HepG2 (cell line): ENCODE measurements at regions not wholly inside any gene's neighbourhood (a gene's known extent, or its start where the extent isn't known, plus 50 kb on each side); places are given as distances from the start of the nearest gene placed in this dataset.

Source experiments
- ARNT ChIP-seq: fragments of 450-650 bp; IDR thresholded peaks from 2 replicates; pipeline ENCODE4 v1.6.1; 2017
- ATF7-NPFF ChIP-seq: sonication (generic); formaldehyde crosslinking; IDR thresholded peaks from 2 replicates; pipeline ENCODE4 v1.8.1; 2023; ENCODE audit warnings: mild to moderate bottlenecking, low read depth, missing genetic modification reagents, moderate library complexity
- CAMTA2 ChIP-seq: sonication (generic); formaldehyde crosslinking; IDR thresholded peaks from 2 replicates; pipeline ENCODE4 v1.4.0; 2020; ENCODE audit warnings: mild to moderate bottlenecking, missing genetic modification reagents, borderline replicate concordance
- EZH2 ChIP-seq: conservative IDR thresholded peaks from 2 replicates; pipeline ENCODE4 v1.6.1; 2012; ENCODE audit warnings: mild to moderate bottlenecking, low read depth, low read length, moderate library complexity
- FIP1L1 ChIP-seq: fragments of 200-400 bp; formaldehyde crosslinking; IDR thresholded peaks from 2 replicates; pipeline ENCODE4 v1.6.1; 2018; ENCODE audit warnings: low read depth, mild to moderate bottlenecking, low read length, moderate library complexity, borderline replicate concordance; ENCODE audit not compliant: insufficient read depth
- FOXP4 ChIP-seq: sonication (generic); formaldehyde crosslinking; IDR thresholded peaks from 2 replicates; pipeline ENCODE4 v1.4.0; 2020; ENCODE audit warnings: missing genetic modification reagents
- GATAD2A ChIP-seq: IDR thresholded peaks from 2 replicates; pipeline ENCODE4 v1.6.1; 2016
- GTF2F1 ChIP-seq: fragments of 150-350 bp; IDR thresholded peaks from 2 replicates; pipeline ENCODE4 v1.6.1; 2014; ENCODE audit warnings: low read length
- HMG20A ChIP-seq: IDR thresholded peaks from 2 replicates; pipeline ENCODE4 v1.6.1; 2016; ENCODE audit warnings: borderline replicate concordance
- IKZF5 ChIP-seq: IDR thresholded peaks from 2 replicates; pipeline ENCODE4 v1.6.1; 2018; ENCODE audit warnings: missing genetic modification reagents, mild to moderate bottlenecking, missing compliant biosample characterization
- MEIS1 ChIP-seq: sonication (generic); formaldehyde crosslinking; IDR thresholded peaks from 2 replicates; pipeline ENCODE4 v1.9.0; 2021; ENCODE audit warnings: mild to moderate bottlenecking, missing genetic modification reagents, moderate library complexity, borderline replicate concordance
- MTF2 ChIP-seq: sonication (generic); formaldehyde crosslinking; IDR thresholded peaks from 2 replicates; pipeline ENCODE4 v1.5.0; 2020; ENCODE audit warnings: missing genetic modification reagents, borderline replicate concordance
- MXD4 ChIP-seq: IDR thresholded peaks from 2 replicates; pipeline ENCODE4 v1.6.1; 2016; ENCODE audit warnings: mild to moderate bottlenecking, missing biosample characterization, missing genetic modification reagents
- NFIB ChIP-seq: sonication (generic); formaldehyde crosslinking; IDR thresholded peaks from 2 replicates; pipeline ENCODE4 v1.9.0; 2021; ENCODE audit warnings: missing genetic modification reagents, mild to moderate bottlenecking, borderline replicate concordance
- NR2F1 ChIP-seq, 2 experiments: fragments of 450-650 bp in 1 of 2; formaldehyde crosslinking in 1 of 2; IDR thresholded peaks; 2 replicates each; pipeline versions ENCODE4 v1.5.0 to v1.6.1; 2016 to 2020; ENCODE audit warnings: mild to moderate bottlenecking in 1 of 2, missing compliant biosample characterization in 1 of 2, missing genetic modification reagents in 1 of 2, moderate library complexity in 1 of 2
- RBM39 ChIP-seq: fragments of 200-400 bp; formaldehyde crosslinking; IDR thresholded peaks from one replicate; pipeline ENCODE4 v1.6.1; 2018; ENCODE audit warnings: antibody characterized with exemption, mild to moderate bottlenecking, low read depth, low read length; ENCODE audit not compliant: poor library complexity, severe bottlenecking
- SMARCC2 ChIP-seq: fragments of 450-650 bp; IDR thresholded peaks from 2 replicates; pipeline ENCODE4 v1.6.1; 2017; ENCODE audit warnings: antibody characterized with exemption, mild to moderate bottlenecking
- TBP ChIP-seq: sonication (generic); formaldehyde crosslinking; IDR thresholded peaks from 2 replicates; pipeline ENCODE4 v1.5.0; 2020; ENCODE audit warnings: missing genetic modification reagents
- TBX2 ChIP-seq: sonication (generic); formaldehyde crosslinking; IDR thresholded peaks from 2 replicates; pipeline ENCODE4 v1.5.0; 2020; ENCODE audit warnings: missing genetic modification reagents, mild to moderate bottlenecking, borderline replicate concordance
- ZBTB20 ChIP-seq: sonication (generic); formaldehyde crosslinking; IDR thresholded peaks from 2 replicates; pipeline ENCODE4 v1.8.1; 2023; ENCODE audit warnings: missing genetic modification reagents, low read depth, mild to moderate bottlenecking, borderline replicate concordance
- ZNF235 ChIP-seq: sonication (generic); formaldehyde crosslinking; IDR thresholded peaks from 2 replicates; pipeline ENCODE4 v1.8.1; 2023; ENCODE audit warnings: mild to moderate bottlenecking, missing genetic modification reagents, borderline replicate concordance
- ZNF33A ChIP-seq: sonication (generic); formaldehyde crosslinking; IDR thresholded peaks from 2 replicates; pipeline ENCODE4 v1.5.1; 2020; ENCODE audit warnings: missing genetic modification reagents, mild to moderate bottlenecking, moderate library complexity, borderline replicate concordance
- ZNF354B ChIP-seq: sonication (generic); formaldehyde crosslinking; IDR thresholded peaks from 2 replicates; pipeline ENCODE4 v1.8.0; 2022; ENCODE audit warnings: mild to moderate bottlenecking, missing genetic modification reagents
- ZNF543 ChIP-seq: sonication (generic); formaldehyde crosslinking; IDR thresholded peaks from 2 replicates; pipeline ENCODE4 v1.4.0; 2020; ENCODE audit warnings: mild to moderate bottlenecking, missing genetic modification reagents
- ZNF564 ChIP-seq: sonication (generic); formaldehyde crosslinking; IDR thresholded peaks from 2 replicates; pipeline ENCODE4 v1.8.1; 2023; ENCODE audit warnings: mild to moderate bottlenecking, missing genetic modification reagents
- ZNF580 ChIP-seq: IDR thresholded peaks from 2 replicates; pipeline ENCODE4 v1.6.1; 2016; ENCODE audit warnings: low read depth, borderline replicate concordance
- ZNF670 ChIP-seq: sonication (generic); formaldehyde crosslinking; IDR thresholded peaks from 2 replicates; pipeline ENCODE4 v1.8.0; 2022; ENCODE audit warnings: mild to moderate bottlenecking, missing genetic modification reagents, borderline replicate concordance
- ZNF776 ChIP-seq: sonication (generic); formaldehyde crosslinking; IDR thresholded peaks from 2 replicates; pipeline ENCODE4 v1.4.0; 2020; ENCODE audit warnings: mild to moderate bottlenecking, missing genetic modification reagents
- ZNF788 ChIP-seq: sonication (generic); formaldehyde crosslinking; IDR thresholded peaks from 2 replicates; pipeline ENCODE4 v1.5.0; 2020; ENCODE audit warnings: mild to moderate bottlenecking, missing genetic modification reagents, borderline replicate concordance

GRCh38 chr5:93246090-93246855 is 334.7 kb downstream of the NR2F1-AS1 start (continued):
- TF ChIP-seq EZH2 (no peak), RBM39 (no peak), GTF2F1 (no peak), ZNF580 (CRISPR knock-in tag) (peak; percentile 98; the same call in 1 of the 2 replicates), ZNF543 (CRISPR knock-in tag) (peak; percentile 88), ZNF564 (CRISPR knock-in tag) (peak; percentile 68; the same call in 1 of the 2 replicates), MXD4 (no peak), FIP1L1 (no peak), CAMTA2 (CRISPR knock-in tag) (no peak), TBX2 (peak; percentile 100), ZNF776 (CRISPR knock-in tag) (no peak), ZNF788 (peak; percentile 79; the same call in 1 of the 2 replicates), NFIB (CRISPR knock-in tag) (no peak), SMARCC2 (0 out of 2 replicates have a peak, but pooled peaks have one; percentile 41), NR2F1 (CRISPR knock-in tag; IDR thresholded peaks at IDR 0.05) (peak in 1 of 2 experiments; percentile 67; a peak in 2 of 4 replicates), ZNF670 (CRISPR knock-in tag) (peak; percentile 95), FOXP4 (peak; percentile 100), TBP (CRISPR knock-in tag) (no peak), MTF2 (no peak), GATAD2A (CRISPR knock-in tag) (peak; percentile 98), ARNT (no peak), ZNF354B (CRISPR knock-in tag) (peak; percentile 90; the same call in 1 of the 2 replicates), ZNF235 (CRISPR knock-in tag) (no peak), MEIS1 (peak; percentile 81), ATF7-NPFF (CRISPR knock-in tag) (peak; percentile 85), HMG20A (CRISPR knock-in tag) (peak; percentile 98), IKZF5 (CRISPR knock-in tag) (peak; percentile 100), ZBTB20 (CRISPR knock-in tag) (peak; percentile 98), ZNF33A (CRISPR knock-in tag) (peak; percentile 82; the same call in 1 of the 2 replicates)
